CD14-positive monocyte (primary cell): ENCODE measurements at regions not wholly inside any gene's neighbourhood (a gene's known extent, or its start where the extent isn't known, plus 50 kb on each side); places are given as distances from the start of the nearest gene placed in this dataset.

Experiments
- DNase-seq, 3 donors: peaks; one replicate each; pipeline ENCODE4 v3.0.0-alpha.2; 2011 to 2022
- H2AFZ ChIP-seq: 2 replicates; pipeline ENCODE4 v1.6.0; 2012; ENCODE audit warnings: mild to moderate bottlenecking, low read depth, low read length, inconsistent platforms; ENCODE audit not compliant: insufficient read depth, poor library complexity, severe bottlenecking
- H3K27ac ChIP-seq, 2 donors: 1 replicate in 1 of 2; 2 replicates in 1 of 2; pipeline ENCODE4 v1.5.1; 2012 to 2013; ENCODE audit warnings: low read length in 2 of 2, control low read depth in 1 of 2, inconsistent platforms in 1 of 2, low read depth in 1 of 2, mild to moderate bottlenecking in 1 of 2
- H3K27me3 ChIP-seq, 2 donors: one replicate each; pipeline versions ENCODE4 v1.6.0 to v1.6.1; 2011 to 2013; ENCODE audit warnings: low read length in 2 of 2; ENCODE audit not compliant: control insufficient read depth in 2 of 2, insufficient read depth in 2 of 2
- H3K36me3 ChIP-seq, 2 donors: replicated peaks in 1 of 2; 1 replicate in 1 of 2; 2 replicates in 1 of 2; pipeline versions ENCODE4 v1.5.1 to v1.6.1; 2012 to 2013; ENCODE audit warnings: low read length in 2 of 2, control low read depth in 1 of 2, inconsistent platforms in 1 of 2, mild to moderate bottlenecking in 1 of 2; ENCODE audit not compliant: insufficient read depth in 2 of 2, control insufficient read depth in 1 of 2
- H3K4me1 ChIP-seq, 2 donors: 1 replicate in 1 of 2; 2 replicates in 1 of 2; pipeline versions ENCODE4 v1.5.1 to v1.6.1; 2012 to 2013; ENCODE audit warnings: low read length in 2 of 2, control low read depth in 1 of 2, inconsistent platforms in 1 of 2, mild to moderate bottlenecking in 1 of 2, moderate library complexity in 1 of 2; ENCODE audit not compliant: insufficient read depth in 2 of 2, control insufficient read depth in 1 of 2
- H3K4me2 ChIP-seq: replicated peaks from 2 replicates; pipeline ENCODE3; 2012; ENCODE audit warnings: low read length, moderate library complexity, mild to moderate bottlenecking; ENCODE audit not compliant: poor library complexity, severe bottlenecking; ENCODE audit errors: extremely low read depth
- H3K4me3 ChIP-seq, 3 experiments: fragments of 200-600 bp in 1 of 3; sonication (generic) in 1 of 3; replicated peaks in 1 of 3; 1 replicate in 2 of 3; 2 replicates in 1 of 3; pipeline ENCODE4 v1.5.1; 2011 to 2013; ENCODE audit warnings: low read length in 3 of 3, mild to moderate bottlenecking in 3 of 3, control low read depth in 2 of 3, low read depth in 2 of 3, inconsistent platforms in 1 of 3, moderate library complexity in 1 of 3
- H3K79me2 ChIP-seq: 2 replicates; pipeline ENCODE4 v1.6.0; 2012; ENCODE audit warnings: mild to moderate bottlenecking, control low read depth, inconsistent platforms, low read length, moderate library complexity; ENCODE audit not compliant: insufficient read depth
- H3K9ac ChIP-seq: 2 replicates; pipeline ENCODE4 v1.6.0; 2017; ENCODE audit warnings: low read length, mild to moderate bottlenecking; ENCODE audit not compliant: insufficient read depth, poor library complexity, severe bottlenecking
- H3K9me3 ChIP-seq, 2 donors: replicated peaks in 1 of 2; 1 replicate in 1 of 2; 2 replicates in 1 of 2; pipeline versions ENCODE4 v1.5.1 to v1.6.1; 2012 to 2013; ENCODE audit warnings: low read length in 2 of 2, control low read depth in 1 of 2; ENCODE audit not compliant: control insufficient read depth in 1 of 2, insufficient read depth in 1 of 2
- H4K20me1 ChIP-seq: 2 replicates; pipeline ENCODE4 v1.6.0; 2012; ENCODE audit warnings: mild to moderate bottlenecking, low read length, control low read depth, moderate library complexity; ENCODE audit not compliant: insufficient read depth
- H3K27ac Mint-ChIP-seq, 7 donors: one replicate each; pipeline ENCODE4 v1.8.0; 2020; ENCODE audit warnings: mild to moderate bottlenecking in 7 of 7, mixed read lengths in 7 of 7, moderate library complexity in 6 of 7, inconsistent platforms in 2 of 7
- H3K27me3 Mint-ChIP-seq, 3 donors: one replicate each; pipeline ENCODE4 v1.8.0; 2021 to 2022; ENCODE audit warnings: low read depth in 3 of 3, mild to moderate bottlenecking in 3 of 3, mixed read lengths in 3 of 3, moderate library complexity in 3 of 3, inconsistent platforms in 1 of 3
- H3K36me3 Mint-ChIP-seq, 2 donors: one replicate each; pipeline ENCODE4 v1.8.0; 2020; ENCODE audit warnings: mixed read lengths in 2 of 2, inconsistent platforms in 1 of 2, mild to moderate bottlenecking in 1 of 2
- H3K4me1 Mint-ChIP-seq: one replicate; pipeline ENCODE4 v1.8.0; 2020; ENCODE audit warnings: mild to moderate bottlenecking, mixed read lengths
- H3K4me3 Mint-ChIP-seq, 2 donors: one replicate each; pipeline ENCODE4 v1.8.0; 2020; ENCODE audit warnings: mild to moderate bottlenecking in 2 of 2, mixed read lengths in 2 of 2, moderate library complexity in 1 of 2
- H3K9me3 Mint-ChIP-seq, 7 donors: one replicate each; pipeline ENCODE4 v1.8.0; 2020 to 2022; ENCODE audit warnings: mixed read lengths in 7 of 7, mild to moderate bottlenecking in 6 of 7, moderate library complexity in 6 of 7, inconsistent platforms in 2 of 7
- WGBS: methylation state at CpG from one replicate; pipeline ENCODE4 v1.1.5; 2013; ENCODE audit warnings: missing lambda C conversion rate; ENCODE audit not compliant: insufficient coverage; 5-methylcytosine and 5-hydroxymethylcytosine counted together
- intact Hi-C, 2 donors: fragments of 100-400 bp; cut with micrococcal nuclease; formaldehyde crosslinking; loops; one replicate each; pipeline versions ENCODE4 v1.15.0 to v1.15.1; 2023
- TF ChIP-seq, protein P1 (sequence below): fragments of 200-600 bp; IDR thresholded peaks from one replicate; pipeline ENCODE4 v1.8.0; 2022; ENCODE audit warnings: antibody characterized with exemption, mild to moderate bottlenecking

DNA sequence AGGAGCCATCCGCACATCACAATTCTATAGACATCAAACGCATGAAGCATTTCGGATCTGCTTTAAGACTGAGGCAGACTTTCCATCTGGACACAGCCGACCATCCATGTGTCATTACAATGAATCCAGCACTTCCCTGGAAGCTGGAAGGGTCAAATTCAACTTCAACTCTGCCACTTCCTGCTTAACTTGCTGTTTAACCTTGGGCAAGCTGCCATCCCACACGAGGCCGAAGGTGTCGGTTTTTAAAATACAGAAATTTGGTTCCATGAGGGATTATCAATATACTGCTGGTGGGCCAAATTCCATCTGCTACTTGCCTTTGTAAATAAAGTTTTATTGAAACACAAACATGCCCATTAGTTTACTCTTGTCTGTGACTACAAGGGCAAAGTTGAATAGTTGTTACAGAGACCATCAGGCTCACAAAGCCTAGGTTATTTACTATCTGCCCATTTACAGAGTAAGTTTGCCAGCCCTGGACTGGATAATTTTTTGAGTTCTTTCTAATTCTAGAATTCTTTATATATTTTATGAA, 134.6 kb downstream of the FAM204A start:
- Mint-ChIP-seq H3K4me1 (no peaks in the 10 kb centered on the region), H3K27me3 (peaks cover 0 to 8% (median 6%) of the 10 kb centered on the region in 3 donors)
- 90% methylated on average over 7 of the region's 7 CpGs for WGBS

DNA sequence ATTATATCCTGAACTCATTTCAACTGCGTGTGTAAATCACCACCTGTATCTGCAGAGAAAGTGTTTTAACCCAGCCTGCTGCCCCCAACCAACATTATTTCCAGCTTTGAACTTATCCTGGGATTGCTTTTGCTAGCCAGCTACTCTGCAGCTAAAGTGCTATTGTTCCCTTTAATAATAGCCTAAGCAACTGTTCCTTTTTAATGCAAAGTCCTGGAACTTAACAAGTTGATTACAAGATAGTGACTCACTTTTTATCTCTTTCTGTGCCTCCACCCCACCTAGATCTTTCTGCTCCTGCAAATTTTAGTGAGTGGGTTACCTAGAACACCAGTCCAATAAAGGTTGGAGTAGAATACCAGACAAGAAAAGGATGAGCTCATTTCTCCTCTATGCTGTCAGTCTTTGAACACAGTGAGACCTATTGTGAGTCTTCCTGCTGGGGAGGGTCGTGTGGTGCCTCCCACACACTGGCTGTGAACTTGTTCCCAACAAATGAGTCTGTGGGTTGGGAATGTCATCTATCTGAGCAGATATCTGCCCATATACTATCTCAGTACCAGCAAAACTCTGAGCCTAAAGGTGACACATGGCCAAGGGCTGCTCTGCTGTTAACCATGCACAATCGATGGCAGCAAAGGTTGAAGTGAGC, 137.7 kb downstream of the FAM204A start:
- WGBS, result no CpG with 5 or more reads among the region's 3 CpGs

More for the DNA sequence above, 134.6 kb downstream of the FAM204A start:
- Histone ChIP-seq H3K4me2 (no peak overlapping the region), H3K27me3 (no peaks in the 10 kb centered on the region), H2AFZ (no peak overlapping the region), H3K9me3 (no peaks in the 10 kb centered on the region), H3K4me3 (no peak overlapping the region), H3K36me3 (no peaks in the 10 kb centered on the region), H3K79me2 (no peaks in the 10 kb centered on the region), H4K20me1 (no peaks in the 10 kb centered on the region), H3K27ac (no peak overlapping the region), H3K4me1 (no peaks in the 10 kb centered on the region), H3K9ac (no peak overlapping the region)
- peaks cover 0 to 3% (median 0%) of the 10 kb centered on the region in 7 donors for H3K9me3 Mint-ChIP-seq
- no peak overlapping the region for H3K4me3 Mint-ChIP-seq
- no peak overlapping the region for H3K27ac Mint-ChIP-seq
- no peaks in the 10 kb centered on the region for H3K36me3 Mint-ChIP-seq
- DNase-seq, result no peak
- intact Hi-C loops, result no loop called here
- TF ChIP-seq, protein P1, sequence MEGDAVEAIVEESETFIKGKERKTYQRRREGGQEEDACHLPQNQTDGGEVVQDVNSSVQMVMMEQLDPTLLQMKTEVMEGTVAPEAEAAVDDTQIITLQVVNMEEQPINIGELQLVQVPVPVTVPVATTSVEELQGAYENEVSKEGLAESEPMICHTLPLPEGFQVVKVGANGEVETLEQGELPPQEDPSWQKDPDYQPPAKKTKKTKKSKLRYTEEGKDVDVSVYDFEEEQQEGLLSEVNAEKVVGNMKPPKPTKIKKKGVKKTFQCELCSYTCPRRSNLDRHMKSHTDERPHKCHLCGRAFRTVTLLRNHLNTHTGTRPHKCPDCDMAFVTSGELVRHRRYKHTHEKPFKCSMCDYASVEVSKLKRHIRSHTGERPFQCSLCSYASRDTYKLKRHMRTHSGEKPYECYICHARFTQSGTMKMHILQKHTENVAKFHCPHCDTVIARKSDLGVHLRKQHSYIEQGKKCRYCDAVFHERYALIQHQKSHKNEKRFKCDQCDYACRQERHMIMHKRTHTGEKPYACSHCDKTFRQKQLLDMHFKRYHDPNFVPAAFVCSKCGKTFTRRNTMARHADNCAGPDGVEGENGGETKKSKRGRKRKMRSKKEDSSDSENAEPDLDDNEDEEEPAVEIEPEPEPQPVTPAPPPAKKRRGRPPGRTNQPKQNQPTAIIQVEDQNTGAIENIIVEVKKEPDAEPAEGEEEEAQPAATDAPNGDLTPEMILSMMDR, result no peak

More for the DNA sequence above, 137.7 kb downstream of the FAM204A start:
- Histone ChIP-seq H3K4me1 (no peaks in the 10 kb centered on the region), H3K9me3 (no peaks in the 10 kb centered on the region), H3K4me3 (no peak overlapping the region), H3K9ac (no peak overlapping the region), H2AFZ (no peak overlapping the region), H3K4me2 (no peak overlapping the region), H3K79me2 (no peaks in the 10 kb centered on the region), H4K20me1 (no peaks in the 10 kb centered on the region), H3K36me3 (no peaks in the 10 kb centered on the region), H3K27me3 (no peaks in the 10 kb centered on the region), H3K27ac (no peak overlapping the region)
- Mint-ChIP-seq H3K27me3 (peaks cover 0 to 13% (median 3%) of the 10 kb centered on the region in 3 donors), H3K4me3 (no peak overlapping the region), H3K27ac (no peak overlapping the region), H3K36me3 (no peaks in the 10 kb centered on the region), H3K4me1 (no peaks in the 10 kb centered on the region), H3K9me3 (peaks cover 0 to 3% (median 0%) of the 10 kb centered on the region in 7 donors)
- no peak for DNase-seq
- intact Hi-C loops, result no loop called here
- TF ChIP-seq, protein P1, result no peak
